Trophoblast cell (in vitro differentiated cells and primary cell): ENCODE measurements at regions not wholly inside any gene's neighbourhood (a gene's known extent, or its start where the extent isn't known, plus 50 kb on each side); places are given as distances from the start of the nearest gene placed in this dataset.
A peak's percentile ranks its signal among the peaks of the same experiment; 100 is the strongest.

ENCODE experiments used
- DNase-seq, 2 donors: peaks; one replicate each; pipeline ENCODE4 v3.0.0-alpha.2; 2016
- H2AFZ ChIP-seq: 2 replicates; pipeline ENCODE4 v1.6.1; 2013; ENCODE audit warnings: low read length, moderate library complexity, mild to moderate bottlenecking; ENCODE audit not compliant: insufficient read depth, poor library complexity
- H2AK5ac ChIP-seq: 2 replicates; pipeline ENCODE4 v1.6.1; 2013; ENCODE audit warnings: mild to moderate bottlenecking, low read length
- H2BK120ac ChIP-seq: 2 replicates; pipeline ENCODE4 v1.6.1; 2013; ENCODE audit warnings: low read length, mild to moderate bottlenecking, moderate library complexity; ENCODE audit not compliant: insufficient read depth, poor library complexity
- H2BK12ac ChIP-seq: 2 replicates; pipeline ENCODE4 v1.6.1; 2013; ENCODE audit warnings: mild to moderate bottlenecking, low read length, moderate library complexity
- H2BK5ac ChIP-seq: 2 replicates; pipeline ENCODE4 v1.6.1; 2013; ENCODE audit warnings: low read length, low read depth, moderate library complexity, mild to moderate bottlenecking; ENCODE audit not compliant: poor library complexity
- H3K14ac ChIP-seq: 2 replicates; pipeline ENCODE4 v1.6.1; 2013; ENCODE audit warnings: mild to moderate bottlenecking, low read length
- H3K18ac ChIP-seq: 2 replicates; pipeline ENCODE4 v1.6.1; 2013; ENCODE audit warnings: mild to moderate bottlenecking, low read length
- H3K23ac ChIP-seq: 2 replicates; pipeline ENCODE4 v1.6.1; 2013; ENCODE audit warnings: low read length
- H3K27ac ChIP-seq: 2 replicates; pipeline ENCODE4 v1.5.1; 2013; ENCODE audit warnings: low read depth, mild to moderate bottlenecking, inconsistent platforms, low read length, moderate library complexity
- H3K27me3 ChIP-seq: 2 replicates; pipeline ENCODE4 v1.6.1; 2013; ENCODE audit warnings: inconsistent platforms, mild to moderate bottlenecking, low read length, moderate library complexity; ENCODE audit not compliant: insufficient read depth
- H3K36me3 ChIP-seq, 2 experiments: 1 replicate in 1 of 2; 2 replicates in 1 of 2; pipeline ENCODE4 v1.6.1; 2013; ENCODE audit warnings: low read length in 2 of 2, mild to moderate bottlenecking in 2 of 2, moderate library complexity in 1 of 2; ENCODE audit not compliant: insufficient read depth in 2 of 2, control insufficient read depth in 1 of 2
- H3K4ac ChIP-seq: 2 replicates; pipeline ENCODE4 v1.6.1; 2013; ENCODE audit warnings: low read depth, mild to moderate bottlenecking, low read length, moderate library complexity
- H3K4me1 ChIP-seq, 2 experiments: 1 replicate in 1 of 2; 2 replicates in 1 of 2; pipeline ENCODE4 v1.6.1; 2013; ENCODE audit warnings: low read length in 2 of 2, mild to moderate bottlenecking in 2 of 2, moderate library complexity in 1 of 2; ENCODE audit not compliant: insufficient read depth in 2 of 2, control insufficient read depth in 1 of 2
- H3K4me2 ChIP-seq: 2 replicates; pipeline ENCODE4 v1.6.1; 2013; ENCODE audit warnings: inconsistent platforms, mild to moderate bottlenecking, low read length, moderate library complexity
- H3K4me3 ChIP-seq: 2 replicates; pipeline ENCODE4 v1.5.1; 2013; ENCODE audit warnings: mild to moderate bottlenecking, low read depth, low read length, inconsistent platforms
- H3K79me1 ChIP-seq: one replicate; pipeline ENCODE4 v1.6.1; 2013; ENCODE audit warnings: low read length
- H3K79me2 ChIP-seq: 2 replicates; pipeline ENCODE4 v1.6.1; 2013; ENCODE audit warnings: low read length, mild to moderate bottlenecking; ENCODE audit not compliant: control insufficient read depth, insufficient read depth, poor library complexity
- H3K9ac ChIP-seq: 2 replicates; pipeline ENCODE4 v1.6.1; 2013; ENCODE audit warnings: mild to moderate bottlenecking, low read length
- H3K9me3 ChIP-seq: 2 replicates; pipeline ENCODE4 v1.6.1; 2013; ENCODE audit warnings: low read depth, mild to moderate bottlenecking, control low read depth, inconsistent platforms, low read length; ENCODE audit not compliant: insufficient read depth
- H4K12ac ChIP-seq: 2 replicates; pipeline ENCODE4 v1.6.1; 2013; ENCODE audit warnings: low read depth, mild to moderate bottlenecking, low read length, moderate library complexity
- H4K8ac ChIP-seq: 2 replicates; pipeline ENCODE4 v1.6.1; 2013; ENCODE audit warnings: low read depth, mild to moderate bottlenecking, low read length, moderate library complexity
- H4K91ac ChIP-seq: one replicate; pipeline ENCODE4 v1.6.1; 2013; ENCODE audit warnings: low read depth, mild to moderate bottlenecking, low read length, moderate library complexity
- WGBS: extraction: QIAGEN DNeasy Blood & Tissue Kit; methylation state at CpG from one replicate; pipeline ENCODE4 v1.1.7; 2013; ENCODE audit warnings: missing lambda C conversion rate; ENCODE audit not compliant: insufficient read length, insufficient coverage; ENCODE audit errors: extremely low coverage; 5-methylcytosine and 5-hydroxymethylcytosine counted together

GRCh38 chr6:103231181-103231580 is 1628.5 kb downstream of the HACE1 start:
- no peak for DNase-seq
- Histone ChIP-seq H4K91ac (no peak overlapping the region), H4K12ac (no peak overlapping the region), H3K27ac (no peak overlapping the region), H3K4me3 (no peak overlapping the region), H3K4me1 (no peaks in the 10 kb centered on the region), H3K23ac (no peak overlapping the region), H3K4me2 (no peak overlapping the region), H3K9me3 (peaks cover 3% of the 10 kb centered on the region), H2AFZ (no peak overlapping the region), H2BK120ac (no peak overlapping the region), H3K14ac (no peak overlapping the region), H3K79me2 (no peaks in the 10 kb centered on the region), H3K9ac (no peak overlapping the region), H3K4ac (no peak overlapping the region), H3K36me3 (no peaks in the 10 kb centered on the region), H3K27me3 (no peaks in the 10 kb centered on the region), H2BK5ac (no peak overlapping the region), H3K18ac (no peak overlapping the region), H2BK12ac (no peak overlapping the region), H3K79me1 (no peaks in the 10 kb centered on the region), H4K8ac (no peak overlapping the region), H2AK5ac (no peak overlapping the region)

GRCh38 chr6:103215847-103216246 is 1643.9 kb downstream of the HACE1 start:
- H2BK120ac ChIP-seq = no peak overlapping the region
- no peak for DNase-seq
- no peak overlapping the region for H3K27ac ChIP-seq
- H2BK5ac ChIP-seq = no peak overlapping the region
- H3K14ac ChIP-seq = no peak overlapping the region
- H3K4me2 ChIP-seq = no peak overlapping the region
- H4K12ac ChIP-seq = no peak overlapping the region
- H3K4ac ChIP-seq = no peak overlapping the region
- H3K79me1 ChIP-seq = no peaks in the 10 kb centered on the region
- no peak overlapping the region for H3K23ac ChIP-seq
- H2BK12ac ChIP-seq = no peak overlapping the region
- no peaks in the 10 kb centered on the region for H3K27me3 ChIP-seq
- H2AK5ac ChIP-seq = no peak overlapping the region
- no peak overlapping the region for H3K9ac ChIP-seq
- no peak overlapping the region for H4K91ac ChIP-seq
- H2AFZ ChIP-seq = no peak overlapping the region
- no peak overlapping the region for H4K8ac ChIP-seq
- H3K79me2 ChIP-seq = no peaks in the 10 kb centered on the region
- H3K18ac ChIP-seq = no peak overlapping the region
- no peaks in the 10 kb centered on the region for H3K9me3 ChIP-seq
- H3K36me3 ChIP-seq = no peaks in the 10 kb centered on the region
- no peak overlapping the region for H3K4me3 ChIP-seq
- no peaks in the 10 kb centered on the region for H3K4me1 ChIP-seq

GRCh38 chr6:103210686-103211085 is 1649.0 kb downstream of the HACE1 start:
- Histone ChIP-seq H2AK5ac (no peak overlapping the region), H3K4me2 (no peak overlapping the region), H3K79me2 (no peaks in the 10 kb centered on the region), H2AFZ (no peak overlapping the region), H3K14ac (no peak overlapping the region), H2BK5ac (no peak overlapping the region), H3K36me3 (no peaks in the 10 kb centered on the region), H2BK120ac (no peak overlapping the region), H3K9me3 (no peaks in the 10 kb centered on the region), H4K12ac (no peak overlapping the region), H3K4me3 (no peak overlapping the region), H3K79me1 (no peaks in the 10 kb centered on the region), H3K4ac (no peak overlapping the region), H3K27ac (no peak overlapping the region), H3K18ac (no peak overlapping the region), H4K8ac (no peak overlapping the region), H3K4me1 (no peaks in the 10 kb centered on the region), H3K23ac (no peak overlapping the region), H3K9ac (no peak overlapping the region), H4K91ac (no peak overlapping the region), H3K27me3 (no peaks in the 10 kb centered on the region), H2BK12ac (no peak overlapping the region)
- DNase-seq = no peak
- WGBS = no CpG with 5 or more reads among the region's 2 CpGs

DNA sequence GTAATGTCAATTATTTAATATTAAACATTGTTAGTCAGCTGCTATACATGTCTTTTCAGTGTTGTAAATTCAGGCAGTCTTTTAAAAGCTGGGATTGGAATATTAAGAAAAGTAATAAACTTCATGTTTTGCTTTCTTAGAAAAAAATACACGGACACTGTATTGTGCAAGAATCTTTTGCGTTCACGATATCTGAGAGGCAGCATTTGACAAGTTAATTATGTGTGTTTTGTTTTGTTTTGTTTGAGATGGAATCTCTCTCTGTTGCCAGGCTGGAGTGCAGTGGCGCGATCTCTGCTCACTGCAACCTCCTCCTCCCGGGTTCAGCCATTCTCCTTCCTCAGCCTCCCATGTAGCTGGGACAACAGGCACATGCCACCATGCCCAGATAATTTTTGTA is 1661.3 kb downstream of the HACE1 start:
- Histone ChIP-seq H3K9ac (no peak overlapping the region), H2AFZ (no peak overlapping the region), H4K91ac (no peak overlapping the region), H2BK5ac (no peak overlapping the region), H3K18ac (no peak overlapping the region), H3K27ac (no peak overlapping the region), H3K4me2 (no peak overlapping the region), H2BK12ac (no peak overlapping the region), H3K14ac (no peak overlapping the region), H3K4me1 (no peaks in the 10 kb centered on the region), H2BK120ac (no peak overlapping the region), H3K36me3 (no peaks in the 10 kb centered on the region), H4K12ac (no peak overlapping the region), H4K8ac (no peak overlapping the region), H3K79me2 (no peaks in the 10 kb centered on the region), H3K9me3 (no peaks in the 10 kb centered on the region), H3K23ac (no peak overlapping the region), H3K4me3 (no peak overlapping the region), H2AK5ac (no peak overlapping the region), H3K79me1 (no peaks in the 10 kb centered on the region), H3K4ac (no peak overlapping the region), H3K27me3 (no peaks in the 10 kb centered on the region)
- peak in 1 of 2 donors; percentile 39 for DNase-seq
- WGBS = no CpG with 5 or more reads among the region's 6 CpGs

- no peak overlapping the region for H2BK120ac ChIP-seq
- H3K4ac ChIP-seq = no peak overlapping the region
- H4K8ac ChIP-seq = no peak overlapping the region
- no peak overlapping the region for H3K4me3 ChIP-seq
- no peak for DNase-seq
- no peak overlapping the region for H2AK5ac ChIP-seq
- no peaks in the 10 kb centered on the region for H3K36me3 ChIP-seq
- H2BK5ac ChIP-seq = no peak overlapping the region
- no peak overlapping the region for H3K18ac ChIP-seq
- H3K79me2 ChIP-seq = no peaks in the 10 kb centered on the region
- H3K79me1 ChIP-seq = no peaks in the 10 kb centered on the region
- H2BK12ac ChIP-seq = no peak overlapping the region
- H3K4me1 ChIP-seq = no peaks in the 10 kb centered on the region
- no peaks in the 10 kb centered on the region for H3K9me3 ChIP-seq
- no CpG with 5 or more reads among the region's 3 CpGs for WGBS
- H3K9ac ChIP-seq = no peak overlapping the region
- no peak overlapping the region for H3K23ac ChIP-seq
- H3K27me3 ChIP-seq = no peaks in the 10 kb centered on the region
- H4K91ac ChIP-seq = no peak overlapping the region
- no peak overlapping the region for H4K12ac ChIP-seq
- H3K14ac ChIP-seq = no peak overlapping the region
- H3K4me2 ChIP-seq = no peak overlapping the region
- H2AFZ ChIP-seq = no peak overlapping the region
- H3K27ac ChIP-seq = no peak overlapping the region
Observed at GRCh38 chr6:103193413-103193812, 1666.3 kb downstream of the HACE1 start.
